ENCODE measurements at regions not wholly inside any gene's neighbourhood (a gene's known extent, or its start where the extent isn't known, plus 50 kb on each side); places are given as distances from the start of the nearest gene placed in this dataset.
A peak's percentile ranks its signal among the peaks of the same experiment; 100 is the strongest.

DNA sequence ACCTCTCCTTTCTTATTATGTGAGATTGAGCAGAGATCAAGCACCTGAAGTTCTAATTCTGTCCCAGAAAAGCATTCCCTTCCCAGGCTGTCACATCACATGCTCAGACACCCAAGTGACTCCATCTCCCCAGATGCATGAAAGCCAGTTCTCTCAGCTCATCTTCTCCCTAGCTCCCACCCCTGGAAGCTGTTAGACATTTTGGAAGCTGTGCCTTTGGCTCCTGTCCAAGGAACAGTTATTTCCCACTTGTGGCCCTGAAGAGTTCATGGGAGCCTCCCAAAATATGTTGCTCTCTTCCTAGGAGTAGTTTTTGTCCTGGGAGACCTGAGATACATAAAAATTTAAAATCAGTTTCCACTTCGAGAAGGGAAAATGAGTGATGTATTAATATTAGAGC lies 161.4 kb upstream of the GAS1 start:
- FAIRE-seq, result no peak
- H3K36me3 ChIP-seq (ENCODE audit: control insufficient read depth in 3 of 3, insufficient read depth in 2 of 3, low read depth in 1 of 3, low read length in 3 of 3), result no peaks in the 10 kb centered on the region
- no peak overlapping the region for H3K4me3 ChIP-seq (ENCODE audit: low read depth in 1 of 3, low read length in 3 of 3)
- H3K9me3 ChIP-seq (ENCODE audit: control insufficient read depth in 2 of 2, insufficient read depth in 1 of 2, low read depth in 1 of 2, low read length in 1 of 2), result peaks cover 0 to 6% of the 10 kb centered on the region in 2 donors
- H3K4me1 ChIP-seq (ENCODE audit: control insufficient read depth in 3 of 3, insufficient read depth in 2 of 3, low read depth in 1 of 3, low read length in 2 of 3), result no peaks in the 10 kb centered on the region
- H3K27me3 ChIP-seq (ENCODE audit: control insufficient read depth in 3 of 3, insufficient read depth in 3 of 3, low read length in 3 of 3), result no peaks in the 10 kb centered on the region
- WGBS, 3 donors, result 34 to 63% (median 52%) methylated on average over 1 of the region's 1 CpG
- no peak for DNase-seq
- H3K27ac ChIP-seq (ENCODE audit: low read depth in 1 of 3, low read length in 2 of 3), result no peak overlapping the region

DNA sequence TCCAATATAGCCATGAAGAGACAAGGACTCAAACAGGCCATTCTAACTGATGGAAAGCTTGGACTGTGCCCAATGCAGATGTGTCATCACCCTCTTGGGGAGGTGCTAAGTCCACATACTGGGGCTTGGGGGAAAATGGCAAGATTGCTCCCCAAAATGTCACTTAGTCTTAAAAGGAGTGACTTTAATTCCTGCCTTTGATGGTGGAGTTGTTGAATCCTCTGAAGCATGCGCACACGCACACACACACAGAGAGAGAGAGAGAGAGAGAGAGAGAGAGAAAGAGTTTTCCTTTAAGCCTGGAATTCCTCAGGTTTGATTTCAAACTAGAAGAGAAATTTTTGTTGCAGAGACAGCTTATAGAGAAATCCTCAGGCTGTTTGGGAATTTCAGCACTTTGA lies 161.9 kb upstream of the GAS1 start:
- FAIRE-seq, result no peak
- WGBS, 3 donors, result 92 to 98% (median 97%) methylated on average over 2 of the region's 2 CpGs

DNA sequence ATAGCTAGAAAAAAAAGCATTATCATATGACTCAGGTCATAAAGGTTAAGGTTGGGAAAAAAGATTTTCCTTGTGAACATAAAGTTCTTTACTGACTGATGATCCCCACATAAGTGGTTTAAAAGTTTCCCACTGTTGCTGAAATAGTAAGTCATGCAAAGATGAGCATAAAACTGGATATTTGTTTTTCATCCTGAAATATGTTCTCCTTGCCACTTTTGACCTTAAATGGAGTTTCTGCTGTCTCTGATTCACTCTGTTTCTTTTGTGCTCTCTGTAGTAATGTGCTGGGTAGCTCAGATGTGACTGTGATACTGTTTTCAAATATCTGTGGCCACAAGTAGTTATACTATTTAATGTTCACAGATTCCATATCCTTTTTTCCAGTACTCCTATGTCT lies 162.5 kb upstream of the GAS1 start:
- no peak overlapping the region for H3K4me3 ChIP-seq (ENCODE audit: low read depth in 1 of 3, low read length in 3 of 3)
- no peak overlapping the region for H3K27ac ChIP-seq (ENCODE audit: low read depth in 1 of 3, low read length in 2 of 3)
- DNase-seq, result no peak
- H3K9me3 ChIP-seq (ENCODE audit: control insufficient read depth in 2 of 2, insufficient read depth in 1 of 2, low read depth in 1 of 2, low read length in 1 of 2), result peaks cover 0 to 6% of the 10 kb centered on the region in 2 donors
- no peak for FAIRE-seq
- no peaks in the 10 kb centered on the region for H3K4me1 ChIP-seq (ENCODE audit: control insufficient read depth in 3 of 3, insufficient read depth in 2 of 3, low read depth in 1 of 3, low read length in 2 of 3)
- H3K27me3 ChIP-seq (ENCODE audit: control insufficient read depth in 3 of 3, insufficient read depth in 3 of 3, low read length in 3 of 3), result no peaks in the 10 kb centered on the region
- no peaks in the 10 kb centered on the region for H3K36me3 ChIP-seq (ENCODE audit: control insufficient read depth in 3 of 3, insufficient read depth in 2 of 3, low read depth in 1 of 3, low read length in 3 of 3)

More for the DNA sequence above, 161.9 kb upstream of the GAS1 start:
- no peaks in the 10 kb centered on the region for H3K36me3 ChIP-seq (ENCODE audit: control insufficient read depth in 3 of 3, insufficient read depth in 2 of 3, low read depth in 1 of 3, low read length in 3 of 3)
- no peaks in the 10 kb centered on the region for H3K4me1 ChIP-seq (ENCODE audit: control insufficient read depth in 3 of 3, insufficient read depth in 2 of 3, low read depth in 1 of 3, low read length in 2 of 3)
- no peak for DNase-seq
- H3K9me3 ChIP-seq (ENCODE audit: control insufficient read depth in 2 of 2, insufficient read depth in 1 of 2, low read depth in 1 of 2, low read length in 1 of 2), result peaks cover 0 to 6% of the 10 kb centered on the region in 2 donors
- no peaks in the 10 kb centered on the region for H3K27me3 ChIP-seq (ENCODE audit: control insufficient read depth in 3 of 3, insufficient read depth in 3 of 3, low read length in 3 of 3)
- H3K27ac ChIP-seq (ENCODE audit: low read depth in 1 of 3, low read length in 2 of 3), result peak overlapping the region in 1 of 3 donors; percentile 40
- no peak overlapping the region for H3K4me3 ChIP-seq (ENCODE audit: low read depth in 1 of 3, low read length in 3 of 3)

DNA sequence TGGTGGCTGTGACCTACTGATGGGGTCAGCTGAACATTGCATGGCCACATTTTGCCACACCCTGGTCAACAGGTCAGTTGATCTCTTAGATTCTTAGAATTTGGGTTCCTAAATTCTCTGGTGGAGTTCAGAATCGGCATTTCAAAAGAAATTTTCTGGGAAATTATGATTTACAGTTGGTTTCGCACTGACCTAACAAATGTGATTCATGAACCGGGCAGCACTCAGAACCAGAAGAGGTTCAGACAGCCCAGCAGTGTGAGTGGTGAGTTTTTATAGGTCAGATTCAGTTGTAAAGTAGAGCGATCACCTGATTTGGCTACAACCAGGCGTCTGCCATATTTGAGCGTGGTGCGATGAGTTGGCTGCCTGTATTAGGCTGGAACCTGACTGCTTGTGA lies 163.7 kb upstream of the GAS1 start:
- Histone ChIP-seq H3K27me3 (ENCODE audit: control insufficient read depth in 3 of 3, insufficient read depth in 3 of 3, low read length in 3 of 3) (no peaks in the 10 kb centered on the region), H3K9me3 (ENCODE audit: control insufficient read depth in 2 of 2, insufficient read depth in 1 of 2, low read depth in 1 of 2, low read length in 1 of 2) (peaks cover 0 to 6% of the 10 kb centered on the region in 2 donors), H3K4me3 (ENCODE audit: low read depth in 1 of 3, low read length in 3 of 3) (no peak overlapping the region), H3K36me3 (ENCODE audit: control insufficient read depth in 3 of 3, insufficient read depth in 2 of 3, low read depth in 1 of 3, low read length in 3 of 3) (no peaks in the 10 kb centered on the region), H3K27ac (ENCODE audit: low read depth in 1 of 3, low read length in 2 of 3) (no peak overlapping the region), H3K4me1 (ENCODE audit: control insufficient read depth in 3 of 3, insufficient read depth in 2 of 3, low read depth in 1 of 3, low read length in 2 of 3) (no peaks in the 10 kb centered on the region)
- FAIRE-seq (no peak), DNase-seq (no peak)
- 86 to 93% (median 91%) methylated on average over 7 of the region's 7 CpGs for WGBS, 3 donors

DNA sequence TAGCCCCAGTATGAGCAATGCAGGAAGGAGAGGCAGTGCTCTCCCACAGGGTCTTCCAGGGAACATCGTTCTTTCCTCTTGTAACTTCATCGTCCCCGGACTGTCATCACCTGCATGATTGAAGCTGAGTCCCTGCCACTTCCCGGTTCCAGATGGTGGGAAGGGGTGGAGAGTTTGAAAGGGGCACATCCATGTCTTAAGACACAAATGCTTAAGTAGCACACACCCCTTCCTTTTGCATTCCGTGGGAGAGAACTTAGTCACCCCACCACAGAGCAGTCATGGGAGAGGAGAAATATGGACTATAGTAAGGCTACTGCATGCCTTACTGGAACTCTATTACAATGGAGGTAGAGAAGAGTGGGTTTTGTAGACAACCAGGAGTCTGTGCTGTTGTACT lies 165.3 kb upstream of the GAS1 start:
- H3K27me3 ChIP-seq (ENCODE audit: control insufficient read depth in 3 of 3, insufficient read depth in 3 of 3, low read length in 3 of 3), result no peaks in the 10 kb centered on the region

DNA sequence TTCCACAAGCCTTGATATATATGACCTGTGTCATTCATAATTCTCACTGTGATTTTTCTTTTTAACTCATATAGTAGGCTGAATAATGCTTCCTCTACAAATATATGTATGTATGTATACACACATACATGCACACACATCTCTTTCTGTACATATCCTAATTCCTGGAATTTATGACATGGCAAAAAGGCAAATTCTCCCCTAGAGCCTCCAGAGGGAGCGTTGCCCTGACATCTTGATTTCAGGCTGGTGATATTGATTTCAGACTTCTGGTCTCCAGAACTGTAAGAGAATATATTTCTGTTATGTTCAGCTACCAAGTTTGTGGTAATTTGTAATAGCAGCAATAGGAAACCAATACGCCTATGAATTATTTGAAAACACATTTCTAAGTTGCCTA lies 166.6 kb upstream of the GAS1 start:
- Histone ChIP-seq H3K9me3 (ENCODE audit: control insufficient read depth in 2 of 2, insufficient read depth in 1 of 2, low read depth in 1 of 2, low read length in 1 of 2) (peaks cover 0 to 6% of the 10 kb centered on the region in 2 donors), H3K27ac (ENCODE audit: low read depth in 1 of 3, low read length in 2 of 3) (no peak overlapping the region), H3K4me3 (ENCODE audit: low read depth in 1 of 3, low read length in 3 of 3) (no peak overlapping the region), H3K36me3 (ENCODE audit: control insufficient read depth in 3 of 3, insufficient read depth in 2 of 3, low read depth in 1 of 3, low read length in 3 of 3) (no peaks in the 10 kb centered on the region), H3K27me3 (ENCODE audit: control insufficient read depth in 3 of 3, insufficient read depth in 3 of 3, low read length in 3 of 3) (no peaks in the 10 kb centered on the region), H3K4me1 (ENCODE audit: control insufficient read depth in 3 of 3, insufficient read depth in 2 of 3, low read depth in 1 of 3, low read length in 2 of 3) (no peaks in the 10 kb centered on the region)
- FAIRE-seq, result no peak
- WGBS, 3 donors, result 54 to 71% (median 59%) methylated on average over 2 of the region's 2 CpGs
- no peak for DNase-seq

More for the DNA sequence above, 165.3 kb upstream of the GAS1 start:
- 81 to 88% (median 88%) methylated on average over 5 of the region's 5 CpGs for WGBS, 3 donors
- Histone ChIP-seq H3K4me1 (ENCODE audit: control insufficient read depth in 3 of 3, insufficient read depth in 2 of 3, low read depth in 1 of 3, low read length in 2 of 3) (no peaks in the 10 kb centered on the region), H3K36me3 (ENCODE audit: control insufficient read depth in 3 of 3, insufficient read depth in 2 of 3, low read depth in 1 of 3, low read length in 3 of 3) (no peaks in the 10 kb centered on the region), H3K9me3 (ENCODE audit: control insufficient read depth in 2 of 2, insufficient read depth in 1 of 2, low read depth in 1 of 2, low read length in 1 of 2) (peaks cover 0 to 6% of the 10 kb centered on the region in 2 donors), H3K4me3 (ENCODE audit: low read depth in 1 of 3, low read length in 3 of 3) (no peak overlapping the region), H3K27ac (ENCODE audit: low read depth in 1 of 3, low read length in 2 of 3) (no peak overlapping the region)
- FAIRE-seq (no peak), DNase-seq (no peak)

DNA sequence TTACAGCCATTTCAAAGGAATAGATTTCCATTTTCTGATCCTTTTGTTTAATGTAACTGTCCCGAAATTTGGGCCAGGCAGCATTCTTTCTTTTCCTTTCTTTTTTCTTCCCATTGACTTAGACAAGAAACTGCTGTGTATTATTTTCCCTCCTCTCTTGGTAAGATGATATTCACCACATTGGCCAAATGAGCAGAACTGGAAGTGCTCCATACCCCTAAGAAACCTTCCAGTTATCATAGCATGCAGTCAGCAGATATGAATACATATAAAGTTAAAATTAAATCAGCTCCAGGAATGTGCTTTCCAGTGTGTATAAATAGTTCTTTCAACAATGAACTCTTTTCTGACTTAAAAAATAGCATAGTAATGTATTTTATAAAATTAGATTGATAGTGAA lies 168.5 kb upstream of the GAS1 start:
- FAIRE-seq (no peak), DNase-seq (no peak)
- Histone ChIP-seq H3K36me3 (ENCODE audit: control insufficient read depth in 3 of 3, insufficient read depth in 2 of 3, low read depth in 1 of 3, low read length in 3 of 3) (no peaks in the 10 kb centered on the region), H3K9me3 (ENCODE audit: control insufficient read depth in 2 of 2, insufficient read depth in 1 of 2, low read depth in 1 of 2, low read length in 1 of 2) (peaks cover 0 to 5% of the 10 kb centered on the region in 2 donors), H3K27me3 (ENCODE audit: control insufficient read depth in 3 of 3, insufficient read depth in 3 of 3, low read length in 3 of 3) (no peaks in the 10 kb centered on the region), H3K4me3 (ENCODE audit: low read depth in 1 of 3, low read length in 3 of 3) (no peak overlapping the region), H3K27ac (ENCODE audit: low read depth in 1 of 3, low read length in 2 of 3) (no peak overlapping the region), H3K4me1 (ENCODE audit: control insufficient read depth in 3 of 3, insufficient read depth in 2 of 3, low read depth in 1 of 3, low read length in 2 of 3) (no peaks in the 10 kb centered on the region)
- 52 to 71% (median 71%) methylated on average over 1 of the region's 1 CpG for WGBS, 3 donors

DNA sequence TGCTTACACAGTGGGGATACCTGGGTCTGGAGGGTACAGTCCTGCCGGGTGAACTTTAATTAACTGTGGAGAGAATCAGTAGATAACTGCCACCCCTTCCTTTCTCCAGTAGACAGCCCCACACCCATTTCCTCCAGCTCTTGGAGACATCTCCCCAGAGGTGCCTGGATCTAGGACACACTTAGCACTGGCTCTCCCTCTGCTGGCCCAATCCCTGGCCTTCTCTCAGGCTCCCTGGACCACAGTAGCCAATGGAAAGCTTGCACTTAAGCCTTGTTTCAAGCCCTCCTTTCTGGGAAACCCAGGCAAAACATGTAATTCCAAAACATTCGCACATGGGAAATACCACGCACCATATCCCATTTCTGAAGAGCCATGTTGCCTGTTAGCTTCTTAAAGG lies 169.2 kb upstream of the GAS1 start:
- Histone ChIP-seq H3K9me3 (ENCODE audit: control insufficient read depth in 2 of 2, insufficient read depth in 1 of 2, low read depth in 1 of 2, low read length in 1 of 2) (no peaks in the 10 kb centered on the region), H3K27me3 (ENCODE audit: control insufficient read depth in 3 of 3, insufficient read depth in 3 of 3, low read length in 3 of 3) (no peaks in the 10 kb centered on the region), H3K27ac (ENCODE audit: low read depth in 1 of 3, low read length in 2 of 3) (no peak overlapping the region), H3K4me1 (ENCODE audit: control insufficient read depth in 3 of 3, insufficient read depth in 2 of 3, low read depth in 1 of 3, low read length in 2 of 3) (no peaks in the 10 kb centered on the region), H3K36me3 (ENCODE audit: control insufficient read depth in 3 of 3, insufficient read depth in 2 of 3, low read depth in 1 of 3, low read length in 3 of 3) (no peaks in the 10 kb centered on the region), H3K4me3 (ENCODE audit: low read depth in 1 of 3, low read length in 3 of 3) (no peak overlapping the region)
- 76 to 82% (median 78%) methylated on average over 3 of the region's 3 CpGs for WGBS, 3 donors
- no peak for DNase-seq
- FAIRE-seq, result no peak

DNA sequence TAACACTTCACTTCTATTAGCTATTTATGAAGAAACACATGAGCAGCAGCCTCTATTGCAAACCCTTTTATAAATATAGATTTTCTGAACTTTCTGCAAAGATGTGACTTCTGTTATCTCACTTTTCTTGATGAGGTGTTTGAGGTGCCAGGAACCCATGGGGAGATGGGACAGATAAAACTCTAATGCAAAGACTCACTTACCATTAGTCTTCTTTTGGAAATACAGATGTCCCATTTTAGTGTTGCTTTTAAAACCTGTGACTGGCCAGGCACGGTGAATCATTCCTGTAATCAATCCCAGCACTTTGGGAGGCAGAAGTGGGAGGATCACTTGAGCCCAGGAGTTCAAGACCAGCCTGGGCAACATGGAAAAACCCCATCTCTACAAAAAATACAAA lies 171.3 kb upstream of the GAS1 start:
- H3K9me3 ChIP-seq (ENCODE audit: control insufficient read depth in 2 of 2, insufficient read depth in 1 of 2, low read depth in 1 of 2, low read length in 1 of 2), result no peaks in the 10 kb centered on the region
- no peak overlapping the region for H3K4me3 ChIP-seq (ENCODE audit: low read depth in 1 of 3, low read length in 3 of 3)
- no peaks in the 10 kb centered on the region for H3K36me3 ChIP-seq (ENCODE audit: control insufficient read depth in 3 of 3, insufficient read depth in 2 of 3, low read depth in 1 of 3, low read length in 3 of 3)
- DNase-seq (no peak), FAIRE-seq (no peak)
- 47 to 73% (median 50%) methylated on average over 1 of the region's 1 CpG for WGBS, 3 donors
- H3K27me3 ChIP-seq (ENCODE audit: control insufficient read depth in 3 of 3, insufficient read depth in 3 of 3, low read length in 3 of 3), result no peaks in the 10 kb centered on the region
- H3K4me1 ChIP-seq (ENCODE audit: control insufficient read depth in 3 of 3, insufficient read depth in 2 of 3, low read depth in 1 of 3, low read length in 2 of 3), result no peaks in the 10 kb centered on the region
- H3K27ac ChIP-seq (ENCODE audit: low read depth in 1 of 3, low read length in 2 of 3), result no peak overlapping the region

Data from small intestine (tissue), 7 donors.